ENCODE measurements at regions not wholly inside any gene's neighbourhood (a gene's known extent, or its start where the extent isn't known, plus 50 kb on each side); places are given as distances from the start of the nearest gene placed in this dataset.
"Not testable (repeated sequence)": the region's sequence is repeated elsewhere in the genome, so short reads cannot be mapped to it uniquely, and the experiment has no call there.

DNA sequence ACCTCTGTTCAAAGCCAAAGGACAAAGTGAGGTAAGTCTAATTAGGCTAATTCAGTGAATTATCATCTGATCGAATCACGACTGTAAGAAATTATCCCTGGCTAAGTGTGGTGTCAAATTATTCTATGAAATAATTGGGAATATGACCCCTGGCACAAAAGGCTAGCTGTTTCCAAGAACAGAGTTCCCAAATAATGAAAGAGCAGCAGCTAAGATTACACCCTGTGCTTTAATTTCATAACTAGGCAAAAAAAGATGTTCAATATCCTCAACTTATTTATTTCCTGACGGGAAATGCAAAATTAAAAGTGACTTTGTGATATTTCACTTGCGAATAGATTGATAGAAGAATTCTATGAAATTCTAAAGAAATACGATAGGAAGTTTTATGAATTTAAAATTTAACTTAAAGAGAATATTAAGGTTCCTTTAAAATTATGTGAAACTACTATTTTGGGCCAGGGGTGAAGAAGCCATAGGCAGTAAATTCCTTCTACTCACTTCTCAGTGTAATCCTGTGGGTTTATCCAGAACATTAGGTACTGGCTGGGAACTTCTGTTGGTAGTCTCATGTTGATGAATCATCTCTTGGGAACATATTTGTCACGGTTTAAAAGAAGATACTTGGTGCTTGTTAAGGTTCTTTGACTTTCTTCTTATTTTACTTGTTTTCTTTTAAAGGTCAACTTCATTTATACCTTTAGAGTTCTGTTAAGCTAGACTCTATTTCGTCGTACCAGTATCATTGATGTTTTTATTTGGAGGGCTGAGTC lies 148.5 kb downstream of the POLR1F start:
- no peaks in the 10 kb centered on the region for H3K27me3 ChIP-seq
- TF ChIP-seq POLR2A (IDR thresholded peaks at IDR 0.05): no peak
- TF ChIP-seq, protein P1, sequence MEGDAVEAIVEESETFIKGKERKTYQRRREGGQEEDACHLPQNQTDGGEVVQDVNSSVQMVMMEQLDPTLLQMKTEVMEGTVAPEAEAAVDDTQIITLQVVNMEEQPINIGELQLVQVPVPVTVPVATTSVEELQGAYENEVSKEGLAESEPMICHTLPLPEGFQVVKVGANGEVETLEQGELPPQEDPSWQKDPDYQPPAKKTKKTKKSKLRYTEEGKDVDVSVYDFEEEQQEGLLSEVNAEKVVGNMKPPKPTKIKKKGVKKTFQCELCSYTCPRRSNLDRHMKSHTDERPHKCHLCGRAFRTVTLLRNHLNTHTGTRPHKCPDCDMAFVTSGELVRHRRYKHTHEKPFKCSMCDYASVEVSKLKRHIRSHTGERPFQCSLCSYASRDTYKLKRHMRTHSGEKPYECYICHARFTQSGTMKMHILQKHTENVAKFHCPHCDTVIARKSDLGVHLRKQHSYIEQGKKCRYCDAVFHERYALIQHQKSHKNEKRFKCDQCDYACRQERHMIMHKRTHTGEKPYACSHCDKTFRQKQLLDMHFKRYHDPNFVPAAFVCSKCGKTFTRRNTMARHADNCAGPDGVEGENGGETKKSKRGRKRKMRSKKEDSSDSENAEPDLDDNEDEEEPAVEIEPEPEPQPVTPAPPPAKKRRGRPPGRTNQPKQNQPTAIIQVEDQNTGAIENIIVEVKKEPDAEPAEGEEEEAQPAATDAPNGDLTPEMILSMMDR (IDR thresholded peaks at IDR 0.05): no peak
- no peaks in the 10 kb centered on the region for H3K9me3 ChIP-seq
- WGBS, 2 donors: 64 to 71% methylated on average over 8 of the region's 8 CpGs
- no peak overlapping the region for H3K27ac ChIP-seq
- no peaks in the 10 kb centered on the region for H3K4me1 ChIP-seq
- no peak for DNase-seq
- H3K36me3 ChIP-seq: no peaks in the 10 kb centered on the region
- H3K4me3 ChIP-seq (replicated peaks in 1 of 3): no peak overlapping the region
- intact Hi-C loops (cut with DNase I): no loop called here

DNA sequence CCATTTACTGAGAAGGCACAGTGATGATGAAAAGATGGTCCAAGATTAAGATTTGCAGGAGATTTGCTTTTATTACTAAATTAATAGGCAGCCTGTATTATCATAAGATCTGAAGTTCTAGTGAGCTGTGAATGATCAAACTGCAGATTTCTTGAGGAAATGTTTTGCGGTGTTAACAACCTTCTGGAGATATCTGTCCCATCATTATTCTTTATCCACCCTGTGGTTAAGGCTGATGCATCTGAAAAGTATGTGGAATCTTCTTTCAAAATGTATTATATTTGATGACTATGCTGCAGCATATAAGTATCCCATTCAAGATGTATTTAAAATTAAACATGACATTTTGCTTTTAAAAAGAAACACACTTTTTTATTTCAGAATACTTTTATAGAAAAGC lies 150.3 kb downstream of the POLR1F start:
- no peaks in the 10 kb centered on the region for H3K4me1 ChIP-seq
- H3K27ac ChIP-seq: no peak overlapping the region
- no peaks in the 10 kb centered on the region for H3K9me3 ChIP-seq
- intact Hi-C loops (cut with DNase I): no loop called here
- no peak for DNase-seq
- no peak for TF ChIP-seq POLR2A (IDR thresholded peaks at IDR 0.05)
- TF ChIP-seq, protein P1 (IDR thresholded peaks at IDR 0.05): no peak
- no peaks in the 10 kb centered on the region for H3K36me3 ChIP-seq
- WGBS, 2 donors: 88 to 100% methylated on average over 1 of the region's 1 CpG
- no peaks in the 10 kb centered on the region for H3K27me3 ChIP-seq
- no peak overlapping the region for H3K4me3 ChIP-seq (replicated peaks in 1 of 3)

DNA sequence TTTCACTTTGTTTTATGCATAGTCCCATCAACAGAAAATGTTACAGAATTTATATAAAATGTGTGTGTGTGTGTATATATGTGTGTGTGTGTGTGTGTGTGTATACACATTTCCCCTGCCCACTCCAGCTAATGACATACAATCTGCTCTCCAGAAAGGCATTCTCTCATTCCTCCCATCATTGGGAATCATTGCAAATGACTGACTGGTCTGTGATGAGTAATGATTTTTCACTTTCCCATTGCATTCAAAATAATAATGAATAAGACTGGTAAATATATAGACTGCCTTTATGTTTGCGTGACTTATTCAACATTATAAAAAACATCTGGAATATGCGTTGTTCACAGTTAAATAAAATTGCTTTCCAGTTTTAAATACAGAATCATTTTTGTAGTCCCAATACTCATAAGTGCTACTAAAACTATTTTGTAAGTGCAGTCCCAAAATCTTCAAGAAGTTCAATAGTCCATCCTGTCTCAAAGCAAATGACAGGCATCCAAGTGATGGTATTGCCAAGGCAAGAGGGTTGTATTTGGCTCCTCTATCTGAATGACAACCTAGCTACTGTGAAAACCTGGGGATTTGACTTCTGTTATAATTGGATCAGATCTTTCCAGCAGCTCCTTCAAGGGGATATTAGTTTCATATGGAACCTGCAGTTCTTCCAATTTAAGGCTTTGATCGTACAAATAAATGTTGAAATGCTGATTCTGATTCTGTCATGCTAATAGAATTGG lies 150.9 kb downstream of the POLR1F start:
- Histone ChIP-seq H3K4me3 (replicated peaks in 1 of 3) (no peak overlapping the region), H3K9me3 (no peaks in the 10 kb centered on the region), H3K4me1 (no peaks in the 10 kb centered on the region), H3K36me3 (no peaks in the 10 kb centered on the region), H3K27me3 (no peaks in the 10 kb centered on the region), H3K27ac (no peak overlapping the region)
- TF ChIP-seq, protein P1 (IDR thresholded peaks at IDR 0.05): no peak
- TF ChIP-seq POLR2A (IDR thresholded peaks at IDR 0.05): no peak
- intact Hi-C loops (cut with DNase I): no loop called here
- no peak for DNase-seq
- WGBS, 2 donors: 91 to 93% methylated on average over 3 of the region's 3 CpGs

DNA sequence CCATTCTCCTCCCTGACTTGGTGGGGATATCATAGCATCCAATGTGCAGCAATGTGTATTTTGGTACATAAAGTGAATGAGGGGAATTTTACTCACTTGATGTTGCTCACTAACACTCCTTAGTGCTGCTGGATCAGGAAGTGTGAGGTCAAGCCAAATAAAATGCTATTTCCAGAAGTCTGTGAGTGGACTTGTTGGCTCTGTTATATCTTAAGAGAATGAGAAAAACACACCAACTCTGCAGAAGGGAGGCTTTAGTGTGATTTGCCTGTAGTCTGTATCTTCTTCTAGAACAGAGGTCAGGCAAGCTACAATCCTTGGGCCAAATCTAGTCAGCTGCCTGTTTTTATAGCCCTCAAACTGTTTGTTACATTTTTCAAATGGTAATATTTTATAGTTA lies 154.3 kb downstream of the POLR1F start:
- intact Hi-C loops (cut with DNase I): no loop called here
- no peak for DNase-seq
- no peak for TF ChIP-seq POLR2A (IDR thresholded peaks at IDR 0.05)
- TF ChIP-seq, protein P1 (IDR thresholded peaks at IDR 0.05): no peak

DNA sequence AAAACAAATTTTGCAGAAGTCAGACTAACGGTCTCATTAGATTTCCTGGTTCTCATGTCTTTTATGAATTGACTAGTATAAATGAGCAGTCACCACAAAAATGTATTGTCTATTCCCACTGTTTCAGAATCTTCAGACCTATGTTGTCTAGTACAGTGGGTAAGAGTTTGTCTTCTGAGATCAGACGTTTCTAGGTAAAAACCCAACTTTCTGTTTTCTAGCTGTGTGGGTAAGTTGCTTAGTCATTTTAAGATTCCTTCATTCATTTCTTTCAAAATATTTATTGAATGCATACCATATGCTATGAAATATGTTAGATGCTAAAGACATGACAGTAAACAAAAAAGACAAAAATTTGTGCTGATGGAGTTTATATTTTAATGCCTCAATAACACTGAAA lies 156.3 kb downstream of the POLR1F start:
- Histone ChIP-seq H3K36me3 (no peaks in the 10 kb centered on the region), H3K9me3 (no peaks in the 10 kb centered on the region), H3K4me1 (no peaks in the 10 kb centered on the region), H3K27ac (no peak overlapping the region), H3K4me3 (replicated peaks in 1 of 3) (no peak overlapping the region), H3K27me3 (no peaks in the 10 kb centered on the region)
- DNase-seq: no peak
- WGBS, 2 donors: 77% methylated on average over 2 of the region's 2 CpGs
- TF ChIP-seq POLR2A (IDR thresholded peaks at IDR 0.05): no peak
- intact Hi-C loops (cut with DNase I): no loop called here

More for the DNA sequence above, 154.3 kb downstream of the POLR1F start:
- no peaks in the 10 kb centered on the region for H3K27me3 ChIP-seq
- H3K9me3 ChIP-seq: no peaks in the 10 kb centered on the region
- H3K4me3 ChIP-seq (replicated peaks in 1 of 3): no peak overlapping the region
- no peaks in the 10 kb centered on the region for H3K4me1 ChIP-seq
- H3K27ac ChIP-seq: no peak overlapping the region
- no peaks in the 10 kb centered on the region for H3K36me3 ChIP-seq

DNA sequence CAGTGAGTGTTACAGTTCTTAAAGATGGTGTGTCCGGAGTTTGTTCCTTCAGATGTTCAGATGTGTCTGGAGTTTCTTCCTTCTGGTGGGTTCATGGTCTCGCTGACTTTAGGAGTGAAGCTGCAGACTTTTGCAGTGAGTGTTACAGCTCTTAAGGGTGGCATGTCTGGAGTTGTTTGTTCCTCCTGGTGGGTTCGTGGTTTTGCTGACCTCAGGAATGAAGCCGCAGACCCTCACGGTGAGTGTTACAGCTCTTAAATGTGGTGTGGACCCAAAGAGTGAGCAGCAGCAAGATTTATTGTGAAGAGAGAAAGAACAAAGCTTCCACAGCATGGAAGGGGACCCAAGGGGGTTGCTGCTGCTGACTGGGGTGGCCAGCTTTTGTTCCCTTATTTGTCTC lies 159.6 kb downstream of the POLR1F start:
- intact Hi-C loops (cut with DNase I); H3K27me3 ChIP-seq; H3K9me3 ChIP-seq; DNase-seq; H3K36me3 ChIP-seq; H3K27ac ChIP-seq; H3K4me3 ChIP-seq (replicated peaks in 1 of 3); H3K4me1 ChIP-seq: not testable (repeated sequence)
- 73 to 85% methylated on average over 4 to 5 of the region's 5 CpGs for WGBS, 2 donors
